ENCODE measurements at regions not wholly inside any gene's neighbourhood (a gene's known extent, or its start where the extent isn't known, plus 50 kb on each side); places are given as distances from the start of the nearest gene placed in this dataset.
"Not testable (repeated sequence)": the region's sequence is repeated elsewhere in the genome, so short reads cannot be mapped to it uniquely, and the experiment has no call there.

DNA sequence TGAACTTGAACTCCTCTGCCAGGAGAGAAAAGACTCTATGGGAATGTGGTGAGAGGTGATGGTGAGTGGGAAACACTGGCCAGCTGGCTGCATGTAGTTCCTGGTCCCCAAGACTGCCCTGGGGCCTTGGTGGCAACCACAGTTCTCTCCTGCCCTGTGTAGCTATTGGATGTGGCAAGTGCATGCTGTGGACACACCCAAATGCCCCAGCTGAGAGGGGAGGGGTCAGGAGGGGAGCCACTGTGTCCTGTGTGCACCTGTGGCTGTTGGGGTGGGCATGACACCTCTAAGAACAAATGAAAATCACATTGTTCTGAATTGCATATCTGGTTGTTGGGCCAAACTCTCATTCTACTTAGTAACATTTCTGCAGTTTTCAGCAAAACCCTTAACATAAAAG lies 409.6 kb downstream of the NSUN3 start:
- FAIRE-seq (no peak), DNase-seq (ENCODE audit: low spot score in 2 of 2) (no peak)

DNA sequence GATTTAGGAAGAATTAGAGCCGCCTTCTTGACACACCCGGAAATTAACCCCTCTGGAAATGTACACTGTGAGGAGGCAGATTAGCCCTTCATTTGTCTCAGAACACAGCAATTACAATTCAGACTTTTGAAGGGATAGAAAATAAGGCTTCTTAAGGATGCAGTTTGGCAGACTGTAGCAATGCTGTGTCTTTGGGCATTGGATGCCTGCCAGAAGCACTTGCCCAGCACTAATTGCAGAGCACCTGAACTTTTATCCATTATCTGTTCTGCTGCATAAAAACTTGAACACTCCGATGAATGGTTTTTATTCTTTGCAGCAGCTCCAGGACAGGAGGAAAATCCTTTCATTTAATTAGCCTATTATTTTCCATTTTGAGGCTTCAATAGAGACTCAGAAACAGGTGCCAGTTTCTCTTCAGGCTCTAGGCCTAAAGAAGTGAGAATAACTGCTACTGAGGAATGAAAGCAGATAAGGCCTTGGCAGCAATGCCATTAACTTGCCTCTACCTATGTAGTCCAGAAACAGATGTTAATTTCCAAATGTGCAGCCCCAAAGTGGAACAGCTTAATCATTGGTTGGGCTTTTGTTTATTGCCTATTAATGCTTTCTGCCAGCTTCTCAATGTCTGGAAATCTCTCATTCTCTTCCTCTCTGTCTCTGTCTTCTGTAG lies 418.5 kb downstream of the NSUN3 start:
- no peak for FAIRE-seq
- DNase-seq (ENCODE audit: low spot score in 2 of 2) = no peak

DNA sequence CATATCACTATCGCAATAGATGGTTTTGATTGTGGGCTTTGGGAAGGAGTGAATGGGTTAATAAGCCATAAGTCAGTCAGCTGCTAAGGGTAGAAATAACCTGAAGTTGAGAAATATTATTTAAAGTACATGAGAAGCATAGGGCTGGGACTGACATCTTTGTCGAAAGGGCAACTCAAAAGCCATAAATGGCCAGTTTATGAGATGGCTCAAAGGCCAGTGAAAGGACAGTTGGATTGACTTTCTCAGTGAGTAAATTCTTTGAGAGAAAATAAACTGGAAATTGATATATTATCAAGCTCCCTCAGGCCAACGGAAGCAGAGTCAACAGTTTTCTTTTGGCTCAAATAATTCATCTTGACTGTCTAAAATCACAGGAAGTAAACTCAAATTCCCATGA lies 419.8 kb downstream of the NSUN3 start:
- FAIRE-seq = no peak
- no peak for DNase-seq (ENCODE audit: low spot score in 2 of 2)

DNA sequence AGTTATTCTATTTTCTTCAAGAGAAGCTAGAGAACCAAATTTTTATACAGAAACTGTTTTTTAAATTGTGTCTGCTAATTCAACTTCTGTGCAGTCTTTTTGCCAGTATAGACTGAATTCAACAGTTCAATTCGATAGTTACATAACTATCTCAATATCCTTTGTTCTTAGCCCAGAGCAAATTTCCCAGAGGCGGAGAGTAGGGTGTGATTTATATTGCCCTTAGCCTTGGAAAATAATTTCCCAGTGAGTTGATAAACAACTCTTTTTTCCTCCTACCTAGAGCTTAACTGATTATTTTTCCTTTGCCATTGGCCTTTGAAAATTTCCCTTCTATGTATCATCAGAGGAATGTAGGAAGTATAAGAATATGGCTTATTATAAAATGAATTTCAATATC lies 420.5 kb downstream of the NSUN3 start:
- no peak for DNase-seq (ENCODE audit: low spot score in 2 of 2)
- no peak for FAIRE-seq

DNA sequence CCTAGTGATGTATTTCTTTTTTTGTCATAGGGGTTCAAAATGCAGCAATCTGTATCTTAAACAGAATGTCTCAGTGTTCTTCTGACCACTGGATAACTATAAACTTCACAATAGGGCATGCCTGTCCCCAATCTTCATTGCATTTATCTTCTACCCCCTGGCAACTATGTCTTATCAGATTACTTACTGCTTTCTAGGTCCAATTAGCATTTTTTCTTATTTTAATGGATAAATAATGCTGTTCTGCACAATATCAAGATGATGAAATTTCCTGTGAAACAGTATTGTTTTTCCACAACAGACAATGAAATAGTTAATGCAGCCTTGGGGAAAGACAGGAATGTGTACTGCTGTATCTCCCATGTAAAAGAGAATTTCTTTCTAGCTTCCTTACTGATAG lies 432.1 kb downstream of the NSUN3 start:
- DNase-seq (ENCODE audit: low spot score in 2 of 2) (no peak), FAIRE-seq (no peak)

DNA sequence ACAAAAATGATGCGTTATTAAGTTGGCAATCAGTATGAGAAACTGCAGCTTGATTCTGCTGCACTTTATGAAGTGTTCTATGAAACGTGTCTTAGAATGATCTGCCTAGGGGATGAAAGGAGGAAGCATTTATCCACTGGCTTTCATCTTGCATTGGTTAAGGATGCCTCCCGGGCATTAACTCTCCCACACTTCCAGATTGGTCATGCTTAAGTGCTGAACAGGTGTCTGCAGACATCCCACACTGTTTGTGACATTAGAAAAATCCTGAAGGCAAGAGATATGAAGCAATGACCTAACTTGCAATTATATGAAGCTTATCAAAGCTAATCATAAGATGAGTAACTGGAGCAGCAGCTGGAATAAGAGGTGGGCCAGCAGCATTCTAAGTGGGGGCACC lies 437.3 kb downstream of the NSUN3 start:
- no peak for DNase-seq (ENCODE audit: low spot score in 2 of 2)
- FAIRE-seq = no peak

DNA sequence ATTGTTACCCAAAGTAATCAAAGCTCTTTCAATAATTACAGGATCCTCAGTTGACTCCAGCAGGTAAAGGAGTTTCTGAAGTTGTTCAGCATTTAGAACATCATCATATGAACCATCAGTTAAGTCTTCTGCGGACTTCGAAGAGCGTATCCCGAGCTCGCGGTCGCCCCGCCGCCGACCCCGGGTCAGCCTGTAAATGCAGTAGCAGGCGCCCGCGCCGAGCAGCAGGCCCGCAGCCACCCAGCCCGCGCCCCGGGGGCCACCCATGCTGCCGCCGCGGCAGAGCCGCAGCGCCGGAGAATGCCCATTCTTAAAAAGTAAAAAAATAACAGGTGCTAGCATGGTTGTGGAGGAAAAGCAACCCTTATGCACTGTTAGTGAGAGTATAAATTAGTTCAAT lies 444.5 kb downstream of the NSUN3 start:
- not testable (repeated sequence) for DNase-seq (ENCODE audit: low spot score in 2 of 2); FAIRE-seq

DNA sequence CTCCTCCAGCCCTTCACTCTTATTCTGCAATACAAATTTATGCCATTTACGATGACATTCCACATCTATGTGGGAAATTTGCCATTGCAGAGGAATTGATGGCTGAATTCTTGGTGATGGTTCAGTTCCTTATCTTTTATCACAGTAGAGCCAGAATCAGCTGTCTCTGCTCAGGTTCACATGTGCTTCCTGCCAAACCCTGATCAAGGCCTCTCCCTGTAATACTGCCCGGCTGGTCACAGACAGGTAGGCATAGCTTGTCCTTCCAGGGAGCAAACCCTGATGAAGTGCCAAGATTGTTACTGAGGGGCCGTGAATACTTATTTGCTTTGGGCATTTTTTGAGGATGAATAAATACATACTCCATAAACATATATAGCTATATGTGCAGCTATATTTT lies 450.0 kb downstream of the NSUN3 start:
- FAIRE-seq = no peak
- no peak for DNase-seq (ENCODE audit: low spot score in 2 of 2)

DNA sequence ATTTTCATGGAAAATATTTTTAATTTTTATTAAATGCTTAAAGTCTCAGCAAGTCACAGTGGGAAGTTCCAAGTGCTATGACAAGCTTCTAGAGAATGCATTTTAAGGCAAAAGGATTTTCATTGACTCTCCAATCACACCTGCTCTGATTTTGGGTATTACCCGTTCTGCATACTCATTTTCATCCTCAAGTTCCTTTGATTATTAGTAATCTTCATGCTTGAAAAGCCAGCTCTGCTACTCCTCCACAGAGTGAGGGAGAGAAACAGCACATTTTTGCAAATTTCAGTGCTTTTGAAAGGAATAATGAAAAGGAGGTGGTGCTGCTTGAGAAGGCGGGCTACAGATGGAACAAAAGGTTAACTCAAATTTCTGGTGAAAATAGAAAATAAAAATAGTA lies 450.7 kb downstream of the NSUN3 start:
- no peak for DNase-seq (ENCODE audit: low spot score in 2 of 2)
- no peak for FAIRE-seq

DNA sequence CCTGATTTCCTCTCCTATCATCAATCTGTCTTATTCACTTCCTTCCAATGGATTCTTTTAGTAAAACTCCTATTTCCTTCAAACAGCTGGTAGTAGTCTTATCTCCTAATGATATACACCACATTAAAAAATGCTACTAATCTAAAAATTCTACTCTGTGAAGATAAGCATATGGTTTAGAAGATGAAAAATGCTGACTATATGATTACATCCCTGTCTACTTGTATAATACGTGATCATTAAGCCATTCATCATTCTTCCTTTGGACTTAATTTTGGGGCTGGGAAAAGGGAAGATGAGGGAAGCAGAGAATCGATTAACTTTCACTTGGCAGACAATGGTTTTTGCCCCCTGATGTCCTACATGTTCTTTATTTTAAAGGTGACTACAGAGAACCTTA lies 453.1 kb downstream of the NSUN3 start:
- FAIRE-seq (no peak), DNase-seq (ENCODE audit: low spot score in 2 of 2) (no peak)

DNA sequence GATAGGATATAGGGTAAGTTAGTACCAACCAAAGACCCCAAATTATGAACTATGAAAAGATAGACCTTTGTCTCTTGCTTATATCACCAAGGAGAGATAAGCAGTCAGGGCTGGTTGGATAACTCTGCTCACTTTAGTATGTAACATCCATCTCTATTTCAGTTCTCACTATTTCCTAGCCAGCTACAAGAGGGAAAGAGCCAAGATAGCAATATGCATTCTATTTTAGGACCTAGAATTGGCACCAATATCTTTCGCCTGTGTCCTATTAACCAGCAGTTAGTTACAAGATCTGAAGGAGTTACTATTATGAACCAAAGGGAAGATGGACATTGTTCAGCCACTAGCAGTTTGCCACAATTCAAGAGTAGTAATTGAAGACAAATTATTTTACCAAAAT lies 457.5 kb downstream of the NSUN3 start:
- DNase-seq (ENCODE audit: low spot score in 2 of 2) (no peak), FAIRE-seq (no peak)

DNA sequence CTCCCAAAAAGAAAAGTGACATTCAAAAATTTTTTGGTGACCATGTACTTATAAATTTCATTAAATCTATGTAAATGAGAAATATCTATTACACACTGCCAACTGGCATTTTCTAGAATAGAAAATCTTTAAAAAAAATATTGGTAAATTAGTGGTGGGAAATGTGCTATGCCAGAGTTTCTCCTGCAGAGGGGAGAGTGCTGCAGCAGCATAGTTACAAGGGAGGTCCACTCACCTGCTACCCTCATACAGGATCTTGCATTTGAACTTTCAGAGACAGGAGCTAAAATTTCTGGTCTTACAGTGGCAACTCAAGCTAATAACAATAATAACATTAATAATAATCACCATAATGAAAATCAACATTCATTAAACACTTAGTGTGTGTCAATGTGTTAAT lies 459.6 kb downstream of the NSUN3 start:
- DNase-seq (ENCODE audit: low spot score in 2 of 2) (no peak), FAIRE-seq (no peak)

DNA sequence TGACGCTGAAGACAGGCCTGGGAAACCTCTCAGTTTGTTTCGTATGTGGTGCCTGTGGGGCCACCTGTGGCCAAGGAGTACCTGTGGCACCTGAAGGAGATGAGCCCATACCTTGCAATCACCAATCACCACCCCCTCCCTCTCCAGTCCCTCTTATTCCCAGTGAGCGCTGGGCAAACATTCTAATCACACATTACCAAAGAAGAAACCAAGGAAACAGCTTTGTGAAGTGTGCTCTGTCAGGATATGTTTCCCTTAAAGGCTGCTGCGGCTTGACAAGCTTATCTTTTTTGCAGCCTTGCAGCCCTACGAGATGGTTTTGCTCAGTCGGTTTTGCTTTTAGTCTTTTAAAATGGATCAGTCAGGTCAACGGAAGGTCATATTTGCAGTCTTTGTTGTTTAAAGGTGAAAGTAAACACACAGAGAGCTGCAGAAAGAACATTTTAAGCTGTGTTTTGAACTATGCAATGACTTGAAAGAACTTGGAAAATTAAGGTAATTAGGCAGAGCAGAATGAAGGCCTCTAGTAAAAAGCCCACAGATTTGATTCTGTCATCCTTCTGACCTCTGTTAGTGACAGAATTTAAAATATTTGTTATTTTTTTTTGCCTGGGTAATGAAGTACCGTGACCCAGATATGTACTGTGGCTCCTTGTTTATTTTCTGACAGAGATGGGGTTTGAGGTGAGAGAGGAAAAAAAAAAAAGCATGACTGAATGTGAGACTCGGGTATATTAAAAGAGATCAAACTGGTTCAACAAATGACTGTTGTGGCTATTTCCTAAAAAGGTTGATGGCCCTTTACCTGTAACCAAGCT lies 461.4 kb downstream of the NSUN3 start:
- FAIRE-seq (no peak), DNase-seq (ENCODE audit: low spot score in 2 of 2) (no peak)

DNA sequence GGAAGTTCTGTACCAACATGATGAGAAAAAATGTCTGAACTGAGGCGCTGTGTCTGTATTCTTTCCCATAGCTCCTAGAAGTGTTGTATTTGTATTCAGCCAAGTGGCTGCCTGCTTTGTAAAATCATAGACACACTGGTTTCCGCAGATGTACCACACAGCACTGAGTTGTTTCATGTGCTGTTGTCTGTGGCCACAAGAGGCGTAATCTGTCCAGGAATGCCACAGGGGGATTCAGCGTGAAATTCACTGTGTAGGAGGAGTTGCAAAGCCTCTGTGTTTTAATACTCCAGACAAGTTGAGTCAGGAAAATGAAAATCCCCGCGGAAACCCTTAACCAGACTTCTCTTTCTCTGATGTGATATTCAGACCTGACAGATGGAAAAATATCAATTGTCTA lies 462.2 kb downstream of the NSUN3 start:
- DNase-seq (ENCODE audit: low spot score in 2 of 2) (no peak), FAIRE-seq (no peak)

DNA sequence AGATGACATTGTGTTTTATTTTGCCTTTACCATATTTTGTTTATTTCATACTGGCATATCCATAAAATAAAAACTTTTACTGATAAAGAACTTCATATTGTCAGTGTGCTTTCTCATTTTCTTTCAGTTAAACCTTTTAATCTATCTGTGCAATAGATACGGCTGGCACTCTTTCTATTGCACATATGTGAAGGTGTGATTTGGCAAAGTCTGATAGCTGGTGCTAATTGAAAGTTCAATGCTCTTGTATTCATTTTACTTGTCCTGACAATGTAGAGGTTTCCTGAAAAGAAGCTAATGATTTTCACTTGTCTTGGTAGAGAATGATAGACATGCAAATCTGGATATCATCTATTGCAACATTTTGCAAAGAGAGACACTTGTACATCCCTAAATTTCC lies 467.0 kb downstream of the NSUN3 start:
- no peak for DNase-seq (ENCODE audit: low spot score in 2 of 2)
- FAIRE-seq = no peak

DNA sequence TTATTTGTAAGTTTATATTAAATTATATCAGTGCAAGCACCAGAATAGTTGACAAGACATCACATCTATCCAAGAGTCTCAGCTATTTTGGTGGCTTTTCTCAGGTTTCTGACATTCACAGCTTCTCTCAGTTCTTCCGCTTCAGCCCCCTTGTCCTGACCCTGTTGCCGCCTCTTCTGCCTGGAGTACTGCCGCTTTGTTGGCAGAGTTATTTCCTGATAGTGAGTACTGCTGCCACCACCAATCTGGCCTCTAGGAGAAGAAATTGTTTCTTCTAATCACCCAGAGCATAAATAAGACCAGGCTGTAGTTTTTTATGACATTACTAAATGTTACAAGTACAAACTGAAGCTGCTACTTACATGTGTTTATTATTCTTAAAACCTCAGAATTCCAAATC lies 470.1 kb downstream of the NSUN3 start:
- FAIRE-seq = no peak
- DNase-seq (ENCODE audit: low spot score in 2 of 2) = no peak

DNA sequence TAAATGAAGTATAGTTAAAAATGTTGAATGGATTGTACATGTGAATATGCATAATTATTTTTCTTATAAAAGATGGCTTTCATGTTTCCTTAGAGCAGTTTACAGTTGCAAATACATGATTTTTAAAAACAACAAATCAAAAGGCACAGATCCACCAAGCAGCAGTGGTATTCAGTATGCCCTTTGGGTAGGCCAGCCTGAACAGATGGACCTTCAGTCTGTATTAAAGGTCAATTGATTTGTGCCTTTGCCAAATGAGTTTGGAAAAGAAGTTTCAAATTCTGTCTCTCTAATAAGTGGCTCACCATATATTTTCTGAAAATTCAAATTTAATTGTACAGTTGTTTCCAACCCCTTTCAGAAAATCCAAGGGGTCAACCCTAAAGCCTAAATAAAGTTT lies 477.1 kb downstream of the NSUN3 start:
- DNase-seq (ENCODE audit: low spot score in 2 of 2) = no peak
- no peak for FAIRE-seq

DNA sequence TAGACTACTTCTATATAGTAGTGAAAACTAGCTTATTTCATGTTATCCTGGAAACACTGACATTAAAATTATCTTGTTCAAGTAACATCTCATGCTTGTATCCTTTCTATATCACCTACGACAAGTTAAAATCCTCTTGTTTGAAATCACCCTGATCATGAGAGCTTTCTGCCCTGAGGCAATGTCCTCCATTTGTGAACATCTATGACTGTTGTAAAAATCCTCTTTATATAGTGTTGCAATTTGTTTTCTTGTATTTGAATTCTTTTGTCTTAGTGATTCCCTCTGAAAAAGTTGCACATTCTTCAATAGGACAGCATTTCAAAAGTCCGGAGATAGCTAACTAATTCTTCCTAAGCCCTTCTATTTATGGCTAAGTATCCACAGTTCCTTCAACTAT lies 480.3 kb downstream of the NSUN3 start:
- DNase-seq (ENCODE audit: low spot score in 2 of 2) (no peak), FAIRE-seq (no peak)

DNA sequence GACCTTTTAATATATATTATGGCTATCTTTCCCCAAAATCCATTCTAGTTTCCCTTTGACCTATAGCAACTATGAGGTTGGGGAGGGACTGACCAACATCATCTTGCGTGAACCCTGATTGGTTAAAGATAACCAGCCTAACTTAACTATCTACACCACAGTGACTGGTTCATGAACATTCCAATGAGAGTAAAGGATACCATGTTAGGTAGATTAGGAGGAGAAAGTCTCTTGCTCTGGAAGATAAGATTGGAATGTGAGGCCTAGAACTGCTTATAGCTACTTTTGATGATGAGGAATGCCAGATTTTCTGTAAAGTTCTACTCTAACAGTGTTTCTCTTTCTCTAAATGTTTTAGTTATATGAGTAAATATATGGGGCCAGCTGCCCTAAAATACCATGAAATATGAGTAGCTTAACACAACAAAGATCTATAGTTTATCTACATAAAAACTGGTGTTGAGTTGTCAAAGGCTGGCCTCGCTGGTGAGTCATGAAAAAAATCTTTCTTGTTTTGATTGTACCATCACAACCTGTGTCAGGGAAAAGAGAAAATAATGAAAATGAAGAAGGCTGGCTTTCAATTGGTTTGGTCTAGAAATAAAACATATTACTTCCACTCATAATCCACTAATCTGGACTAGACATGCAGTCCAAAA lies 481.4 kb downstream of the NSUN3 start:
- DNase-seq (ENCODE audit: low spot score in 2 of 2) (no peak), FAIRE-seq (no peak)

DNA sequence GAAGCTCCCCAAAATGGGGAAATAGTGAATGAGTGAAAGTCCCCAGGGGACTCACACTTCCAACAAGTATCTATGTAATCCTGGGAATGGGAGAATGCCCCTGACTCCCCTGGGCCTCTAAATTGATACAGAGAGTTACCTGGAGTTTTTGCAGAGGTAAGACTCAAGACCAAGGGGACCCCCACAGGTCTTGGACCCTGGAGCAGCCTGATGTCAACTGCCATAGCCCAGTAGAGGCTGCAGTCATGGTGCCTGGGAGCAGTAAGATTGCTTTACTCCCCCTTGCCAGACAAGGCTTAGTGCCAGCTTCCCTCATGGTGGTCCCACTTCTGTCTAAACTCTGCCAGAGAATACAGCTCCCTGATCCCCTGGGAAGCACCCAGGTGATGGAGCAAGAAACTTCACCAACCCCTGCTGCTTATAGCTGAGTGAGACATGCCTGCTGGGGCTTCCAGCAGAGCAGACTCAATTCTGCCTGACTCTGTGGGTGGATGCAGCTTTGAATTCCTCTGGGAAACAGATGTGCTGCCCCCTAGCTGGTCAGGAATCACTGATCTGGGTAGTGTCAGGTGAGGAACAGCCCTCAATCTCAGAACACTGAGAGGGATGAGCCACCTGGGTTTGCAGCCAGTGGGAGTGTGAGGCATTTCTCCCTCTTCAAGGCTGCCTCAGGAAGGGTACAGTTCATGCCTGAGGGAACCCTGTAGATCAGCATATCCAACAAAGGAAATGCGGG lies 485.9 kb downstream of the NSUN3 start:
- DNase-seq (ENCODE audit: low spot score in 2 of 2) (no peak), FAIRE-seq (no peak)

DNA sequence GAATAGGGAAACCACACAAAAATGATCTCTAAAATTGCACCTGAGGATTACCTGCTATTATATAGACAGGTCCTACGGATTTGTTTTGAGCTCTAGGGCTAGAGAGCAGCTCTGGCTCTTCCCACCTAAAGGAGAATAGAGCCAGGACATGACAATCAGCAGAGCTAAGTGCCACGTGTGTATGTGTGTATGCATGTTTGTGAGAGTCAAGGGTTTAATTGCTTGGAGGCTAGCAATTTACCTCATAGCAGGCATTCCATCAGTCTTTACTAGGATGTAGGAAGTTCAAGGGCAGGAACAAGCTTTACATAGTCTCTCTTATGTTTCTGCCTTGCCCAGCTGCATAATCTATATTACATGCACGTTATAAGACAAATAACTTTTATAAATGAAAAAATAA lies 498.2 kb downstream of the NSUN3 start:
- FAIRE-seq (no peak), DNase-seq (ENCODE audit: low spot score in 2 of 2) (no peak)

Data from frontal cortex (tissue), 3 donors.